HG02852 (cell line): ENCODE measurements at regions not wholly inside any gene's neighbourhood (a gene's known extent, or its start where the extent isn't known, plus 50 kb on each side); places are given as distances from the start of the nearest gene placed in this dataset.

Source experiments
- ATAC-seq: cut with Tn5 transposase; IDR thresholded peaks from one replicate; pipeline ENCODE4 v1.9.1; 2021; ENCODE audit warnings: mild to moderate bottlenecking, moderate library complexity; ENCODE audit not compliant: unreplicated experiment

GRCh38 chr9:28542928-28543327 is 969.6 kb upstream of the C9orf72 start:
- no peak for ATAC-seq

GRCh38 chr9:28547527-28547926 is 974.2 kb upstream of the C9orf72 start:
- ATAC-seq = no peak

- no peak for ATAC-seq
Observed at GRCh38 chr9:28563291-28563934, 990.1 kb upstream of the C9orf72 start.

- ATAC-seq = no peak
Observed at GRCh38 chr9:28583832-28584231, 1010.6 kb upstream of the C9orf72 start.

- ATAC-seq = no peak
Observed at GRCh38 chr9:28584542-28584941, 1011.3 kb upstream of the C9orf72 start.

GRCh38 chr9:28587052-28587451 is 1013.8 kb upstream of the C9orf72 start:
- no peak for ATAC-seq

- no peak for ATAC-seq
Observed at GRCh38 chr9:28598408-28598807, 1025.1 kb upstream of the C9orf72 start.

- ATAC-seq = no peak
Observed at GRCh38 chr9:28600226-28600625, 1026.9 kb upstream of the C9orf72 start.

- ATAC-seq = no peak
Observed at GRCh38 chr9:28607843-28608242, 1034.6 kb upstream of the C9orf72 start.

- ATAC-seq = no peak
Observed at GRCh38 chr9:28610339-28610738, 1037.1 kb upstream of the C9orf72 start.

GRCh38 chr9:28616310-28616709 is 1043.0 kb upstream of the C9orf72 start:
- no peak for ATAC-seq

GRCh38 chr9:28620011-28620410 is 1046.7 kb upstream of the C9orf72 start:
- ATAC-seq = no peak

GRCh38 chr9:28620661-28621060 is 1047.4 kb upstream of the C9orf72 start:
- no peak for ATAC-seq

GRCh38 chr9:28624771-28625170 is 1051.5 kb upstream of the C9orf72 start:
- ATAC-seq = no peak

- no peak for ATAC-seq
Observed at GRCh38 chr9:28628031-28628430, 1054.8 kb upstream of the C9orf72 start.

GRCh38 chr9:28648723-28649122 is 1075.4 kb upstream of the C9orf72 start:
- no peak for ATAC-seq

GRCh38 chr9:28650327-28650726 is 1077.0 kb upstream of the C9orf72 start:
- ATAC-seq = no peak

- no peak for ATAC-seq
Observed at GRCh38 chr9:28651050-28651722, 1077.9 kb upstream of the C9orf72 start.

GRCh38 chr9:28653216-28653615 is 1079.9 kb upstream of the C9orf72 start:
- no peak for ATAC-seq

- no peak for ATAC-seq
Observed at GRCh38 chr9:28656727-28657126, 1083.4 kb upstream of the C9orf72 start.

GRCh38 chr9:28661853-28662252 is 1088.6 kb upstream of the C9orf72 start:
- no peak for ATAC-seq

- no peak for ATAC-seq
Observed at GRCh38 chr9:28662675-28663074, 1089.4 kb upstream of the C9orf72 start.

- ATAC-seq = no peak
Observed at GRCh38 chr9:28668158-28668557, 1094.9 kb upstream of the C9orf72 start.
